Effector memory CD8-positive, alpha-beta T cell (primary cell): ENCODE measurements at regions not wholly inside any gene's neighbourhood (a gene's known extent, or its start where the extent isn't known, plus 50 kb on each side); places are given as distances from the start of the nearest gene placed in this dataset.

Experiments used
- ATAC-seq: fragments of 150-1000 bp; cut with Tn5 transposase; replicated peaks from 2 replicates; pipeline ENCODE4 v1.10.0; 2021; ENCODE audit warnings: mild to moderate bottlenecking, moderate library complexity
- DNase-seq, 3 experiments: peaks; one replicate each; pipeline ENCODE4 v3.0.0; 2021
- H3K27ac Mint-ChIP-seq, 2 donors: one replicate each; pipeline ENCODE4 v1.8.0; 2022; ENCODE audit warnings: mild to moderate bottlenecking in 2 of 2, mixed read lengths in 2 of 2, moderate library complexity in 2 of 2
- H3K27me3 Mint-ChIP-seq, 2 donors: one replicate each; pipeline ENCODE4 v1.8.0; 2022; ENCODE audit warnings: mixed read lengths in 2 of 2
- H3K36me3 Mint-ChIP-seq: one replicate; pipeline ENCODE4 v1.8.0; 2022; ENCODE audit warnings: mild to moderate bottlenecking, moderate library complexity, mixed read lengths; ENCODE audit not compliant: insufficient read depth
- H3K4me1 Mint-ChIP-seq, 2 donors: one replicate each; pipeline ENCODE4 v1.8.0; 2022; ENCODE audit warnings: low read depth in 2 of 2, mixed read lengths in 2 of 2
- H3K4me3 Mint-ChIP-seq, 2 donors: one replicate each; pipeline ENCODE4 v1.8.0; 2022; ENCODE audit warnings: mild to moderate bottlenecking in 2 of 2, mixed read lengths in 2 of 2, moderate library complexity in 2 of 2
- H3K9me3 Mint-ChIP-seq, 2 donors: one replicate each; pipeline ENCODE4 v1.8.0; 2022; ENCODE audit warnings: mixed read lengths in 2 of 2

DNA sequence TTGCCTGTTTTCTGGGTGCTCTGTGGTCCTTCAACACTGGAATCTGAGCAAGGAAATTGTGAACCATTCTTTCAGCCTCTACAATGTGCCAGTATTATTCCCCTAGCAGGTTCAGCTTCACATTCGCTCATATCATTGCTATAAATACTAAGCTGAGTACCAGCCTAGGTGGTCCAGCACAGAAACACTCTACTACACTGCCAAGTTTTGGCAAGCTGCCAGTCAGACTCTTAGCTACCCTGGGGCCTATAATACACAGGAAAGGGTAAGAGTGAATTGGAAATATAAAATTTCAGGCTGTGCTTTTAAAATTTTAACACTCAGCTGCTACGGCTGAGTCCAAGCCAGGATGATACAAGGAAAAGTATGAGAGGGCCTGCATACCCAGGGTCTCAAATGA, 49.9 kb upstream of the PPP1R3A start:
- no peak for ATAC-seq
- H3K9me3 Mint-ChIP-seq = peaks cover 0 to 1% of the 10 kb centered on the region in 2 donors
- DNase-seq = no peak
- H3K4me3 Mint-ChIP-seq = no peak overlapping the region
- no peaks in the 10 kb centered on the region for H3K36me3 Mint-ChIP-seq
- no peaks in the 10 kb centered on the region for H3K4me1 Mint-ChIP-seq
- H3K27me3 Mint-ChIP-seq = no peaks in the 10 kb centered on the region
- H3K27ac Mint-ChIP-seq = no peak overlapping the region
